GM10248 (cell line): ENCODE measurements at regions not wholly inside any gene's neighbourhood (a gene's known extent, or its start where the extent isn't known, plus 50 kb on each side); places are given as distances from the start of the nearest gene placed in this dataset.

Experiments
- CTCF ChIA-PET: fragments of 300-600 bp; sonication (Branson Sonifier 250); formaldehyde crosslinking; extraction: SDS; loops from one replicate; lab custom pipeline; 2021; ENCODE audit warnings: antibody characterized with exemption; lab: Yijun Ruan, JAX
- POLR2A ChIA-PET: fragments of 350-650 bp; sonication (Branson Sonifier 250); formaldehyde crosslinking; extraction: SDS; loops from one replicate; lab custom pipeline; 2020; ENCODE audit warnings: antibody characterized with exemption; lab: Yijun Ruan, JAX
- DNase-seq: peaks from one replicate; pipeline ENCODE4 v3.0.0; 2012; ENCODE audit errors: extremely low spot score
- TF ChIP-seq, protein P1 (sequence below): IDR thresholded peaks from 2 replicates; pipeline ENCODE4 v1.5.1; 2012; ENCODE audit warnings: mild to moderate bottlenecking, low read depth; ENCODE audit errors: extremely low read depth, missing control alignments, control extremely low read depth

DNA sequence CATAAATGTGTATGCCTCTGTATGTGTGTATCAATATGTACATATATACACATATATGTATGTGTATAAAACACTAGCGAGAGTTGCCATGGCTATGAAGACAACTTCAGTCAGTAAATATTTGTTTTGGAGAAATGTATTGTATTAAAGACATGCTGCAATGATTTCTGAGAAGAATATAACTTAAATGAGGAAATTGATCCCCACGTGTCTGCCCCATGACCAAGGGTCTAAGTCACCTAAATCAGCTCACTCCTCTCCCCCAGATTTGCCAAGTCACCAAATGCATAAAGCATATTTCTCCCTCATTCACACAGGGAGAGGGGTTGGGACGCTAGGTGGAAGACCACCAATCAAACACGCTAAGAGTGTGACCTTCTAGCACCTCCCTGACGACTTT is 58.3 kb upstream of the LYST start:
- CTCF ChIA-PET: interaction anchor here (1.0 to 1.9 kb wide), 4 partner anchors 11 to 93 kb away, joined by 3 to 5 read pairs (median 3); no protein-coding TSS in a partner anchor
- POLR2A ChIA-PET: no interaction called here
- DNase-seq: no peak

DNA sequence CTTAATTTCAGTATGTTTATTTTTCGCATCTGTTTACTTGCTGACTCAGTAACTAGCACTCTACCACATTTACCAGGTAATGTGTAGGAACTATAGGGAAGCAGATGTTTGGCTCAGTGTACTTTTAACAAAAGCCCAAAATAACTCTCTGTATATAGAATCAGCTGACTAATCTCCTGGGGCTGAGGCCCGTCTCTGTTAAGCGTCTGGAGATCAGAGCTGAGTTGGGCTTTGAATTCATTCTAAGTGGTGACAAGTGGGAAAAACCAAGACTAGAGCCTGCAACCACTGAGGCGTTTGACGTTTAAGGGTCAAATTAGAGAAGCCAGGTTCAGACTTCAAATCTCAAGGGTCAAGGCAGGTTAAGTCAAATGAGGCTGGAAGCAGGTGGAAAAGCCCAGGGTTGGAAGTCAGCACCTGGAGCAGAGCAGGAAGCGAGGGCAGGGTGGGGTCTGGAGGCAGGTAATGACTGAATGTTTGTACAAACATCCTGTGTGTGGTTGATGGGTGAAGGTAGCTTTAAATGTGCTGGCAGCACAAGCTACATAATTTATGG is 56.8 kb upstream of the LYST start:
- ChIA-PET CTCF (interaction anchor here (0.6 to 1.4 kb wide), 4 partner anchors 13 to 58 kb away, joined by 3 to 4 read pairs (median 3); no protein-coding TSS in a partner anchor), POLR2A (interaction anchor here (0.6 kb wide), 1 partner anchor 571 kb away, joined by 3 read pairs; no protein-coding TSS in a partner anchor)
- DNase-seq: no peak

More for the DNA sequence above, 58.3 kb upstream of the LYST start:
- TF ChIP-seq, protein P1, sequence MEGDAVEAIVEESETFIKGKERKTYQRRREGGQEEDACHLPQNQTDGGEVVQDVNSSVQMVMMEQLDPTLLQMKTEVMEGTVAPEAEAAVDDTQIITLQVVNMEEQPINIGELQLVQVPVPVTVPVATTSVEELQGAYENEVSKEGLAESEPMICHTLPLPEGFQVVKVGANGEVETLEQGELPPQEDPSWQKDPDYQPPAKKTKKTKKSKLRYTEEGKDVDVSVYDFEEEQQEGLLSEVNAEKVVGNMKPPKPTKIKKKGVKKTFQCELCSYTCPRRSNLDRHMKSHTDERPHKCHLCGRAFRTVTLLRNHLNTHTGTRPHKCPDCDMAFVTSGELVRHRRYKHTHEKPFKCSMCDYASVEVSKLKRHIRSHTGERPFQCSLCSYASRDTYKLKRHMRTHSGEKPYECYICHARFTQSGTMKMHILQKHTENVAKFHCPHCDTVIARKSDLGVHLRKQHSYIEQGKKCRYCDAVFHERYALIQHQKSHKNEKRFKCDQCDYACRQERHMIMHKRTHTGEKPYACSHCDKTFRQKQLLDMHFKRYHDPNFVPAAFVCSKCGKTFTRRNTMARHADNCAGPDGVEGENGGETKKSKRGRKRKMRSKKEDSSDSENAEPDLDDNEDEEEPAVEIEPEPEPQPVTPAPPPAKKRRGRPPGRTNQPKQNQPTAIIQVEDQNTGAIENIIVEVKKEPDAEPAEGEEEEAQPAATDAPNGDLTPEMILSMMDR: no peak

DNA sequence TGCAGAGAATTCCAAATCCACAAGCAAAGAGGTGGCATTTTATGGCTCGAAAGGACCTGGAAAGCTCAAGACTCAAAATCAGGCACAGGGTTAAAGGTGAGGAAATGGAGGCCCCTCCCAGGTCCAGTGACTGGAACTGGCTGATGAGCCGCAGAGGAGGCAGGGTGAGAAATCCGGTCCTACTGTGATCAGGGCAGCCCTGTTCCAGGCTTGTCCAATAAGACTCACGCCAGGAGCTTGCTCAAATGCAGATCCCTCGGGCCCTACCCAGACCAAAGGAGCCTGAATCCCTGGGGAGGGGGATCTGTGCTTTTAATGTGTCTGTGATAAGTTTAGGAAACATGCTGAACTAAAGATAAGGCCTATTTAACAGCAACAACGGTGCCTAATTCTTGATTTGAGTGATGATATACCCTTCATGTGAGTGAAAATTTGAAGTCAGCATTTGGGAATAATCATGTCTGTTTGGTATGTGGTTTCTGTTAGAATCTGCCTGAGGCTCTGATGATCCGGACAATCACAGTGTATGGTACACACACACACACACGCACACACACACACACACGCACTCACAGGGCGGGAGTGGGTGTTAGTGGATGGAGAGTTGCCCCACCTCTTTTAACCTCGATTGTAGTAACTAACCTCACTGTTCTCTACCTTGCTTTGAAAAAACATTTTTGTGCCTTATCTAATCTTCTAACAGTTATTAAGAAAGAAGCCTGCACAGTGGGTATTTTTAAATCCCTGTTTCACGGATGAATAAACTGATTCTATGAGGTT is 54.1 kb upstream of the LYST start:
- TF ChIP-seq, protein P1: no peak
- ChIA-PET POLR2A (interaction anchor here (0.5 kb wide), 1 partner anchor 744 kb away, joined by 9 read pairs; no protein-coding TSS in a partner anchor), CTCF (interaction anchor here (1.1 kb wide), 1 partner anchor 51 kb away, joined by 3 read pairs; no protein-coding TSS in a partner anchor)
- no peak for DNase-seq

More for the DNA sequence above, 56.8 kb upstream of the LYST start:
- TF ChIP-seq, protein P1: no peak

DNA sequence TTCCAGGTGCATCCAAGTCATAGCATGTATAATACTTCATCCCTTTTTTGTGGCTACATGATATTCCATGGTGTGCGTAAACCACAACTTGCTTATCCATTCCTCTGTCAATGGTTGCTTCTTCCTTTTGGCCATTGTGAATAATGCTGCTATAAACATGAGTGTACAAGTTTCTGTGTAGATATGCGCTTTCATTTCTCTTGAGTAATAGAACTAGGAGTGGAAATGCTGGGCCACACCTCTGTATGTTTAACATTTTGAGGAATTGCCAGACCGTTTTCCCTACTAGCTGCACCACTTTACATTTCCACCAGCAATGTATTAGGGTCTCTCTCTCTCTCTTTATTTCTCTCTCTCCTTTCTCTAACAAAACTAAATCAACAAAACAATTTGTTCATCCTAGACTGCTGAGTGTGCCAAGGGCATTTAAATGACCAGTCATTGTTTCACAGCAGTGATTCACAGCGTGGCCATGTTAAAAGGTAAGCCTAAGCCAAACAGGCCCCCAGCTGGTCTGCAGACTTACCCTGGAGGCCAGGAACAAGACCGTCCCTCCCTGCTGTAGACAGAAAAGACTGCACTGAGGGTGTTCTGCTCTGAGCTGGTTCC is 53.2 kb upstream of the LYST start:
- CTCF ChIA-PET: interaction anchor here (1.1 kb wide), 1 partner anchor 52 kb away, joined by 3 read pairs; no protein-coding TSS in a partner anchor
- TF ChIP-seq, protein P1: no peak
- no peak for DNase-seq
- POLR2A ChIA-PET: no interaction called here

DNA sequence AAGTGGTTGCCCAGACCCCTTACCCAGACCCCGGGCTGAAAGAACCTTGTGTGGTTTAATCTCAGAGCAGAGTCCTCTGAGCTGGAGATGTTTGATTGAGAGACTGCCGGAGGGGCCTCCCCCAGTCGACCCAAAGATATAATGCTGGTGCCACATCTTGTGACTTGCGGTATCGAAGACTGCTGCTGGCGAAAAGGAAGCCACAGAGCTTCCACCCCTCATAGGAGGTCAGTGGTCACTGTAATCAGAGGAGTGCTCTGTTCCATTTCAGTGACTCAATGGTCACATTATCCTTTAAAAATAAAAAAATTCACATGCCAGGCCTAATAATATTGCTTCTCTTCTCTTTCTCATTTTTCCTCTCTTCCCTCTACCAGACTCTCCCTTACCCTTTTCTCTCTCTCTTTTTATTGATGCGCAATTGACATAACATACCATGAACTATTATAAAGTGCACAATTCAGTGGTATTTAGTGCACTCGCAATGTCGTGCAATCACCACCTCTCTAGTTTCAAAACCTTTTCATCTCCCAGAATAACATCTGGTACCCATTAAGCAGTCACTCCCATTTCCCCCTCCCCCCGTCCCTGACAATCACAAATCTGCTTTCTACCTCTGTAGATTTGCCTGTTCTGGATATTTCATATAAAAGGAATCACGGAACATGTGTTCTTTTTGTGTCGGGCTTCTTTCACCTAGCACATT is 52.6 kb upstream of the LYST start:
- no peak for DNase-seq
- ChIA-PET POLR2A (no interaction called here), CTCF (interaction anchor here (1.8 to 2.4 kb wide), 2 partner anchors 12 to 50 kb away, joined by 5 read pairs; no protein-coding TSS in a partner anchor)
- TF ChIP-seq, protein P1: no peak
